Panc1 (cell line): ENCODE measurements at regions not wholly inside any gene's neighbourhood (a gene's known extent, or its start where the extent isn't known, plus 50 kb on each side); places are given as distances from the start of the nearest gene placed in this dataset.

ENCODE experiments used
- ATAC-seq: fragments of 200-7000 bp; cut with Tn5 transposase; 2 replicates; pipeline ENCODE4 v1.9.1; 2020; ENCODE audit warnings: mild to moderate bottlenecking, moderate library complexity
- BruUV-seq: library from RNA; stranded (reverse); fragments of 400-500 nt; replicated peaks from 2 replicates; lab custom pipeline; 2021; lab: Mats Ljungman, UMichigan
- CTCF ChIA-PET: fragments of 300-600 bp; sonication (Branson Sonifier 250); formaldehyde crosslinking; loops from one replicate; lab custom pipeline; 2022; ENCODE audit warnings: antibody characterized with exemption; lab: Charles Lee
- POLR2A ChIA-PET: fragments of 300-600 bp; sonication (Branson Sonifier 250); formaldehyde crosslinking; loops from one replicate; lab custom pipeline; 2022; ENCODE audit warnings: antibody characterized with exemption; lab: Charles Lee
- DNase-seq: peaks from one replicate; pipeline ENCODE4 v3.0.0-alpha.2; 2010; ENCODE audit warnings: low read depth, low spot score
- H3K27ac ChIP-seq: 2 replicates; pipeline ENCODE4 v1.5.1; 2011; ENCODE audit warnings: mild to moderate bottlenecking, low read length, inconsistent platforms
- H3K27me3 ChIP-seq: fragments of 200-500 bp; sonication (Bioruptor generic); 2 replicates; pipeline ENCODE4 v1.6.0; 2014; ENCODE audit warnings: low read length, inconsistent platforms; ENCODE audit not compliant: control insufficient read depth, insufficient read depth
- H3K36me3 ChIP-seq: fragments of 200-500 bp; sonication (Bioruptor generic); 2 replicates; pipeline ENCODE4 v1.5.1; 2014; ENCODE audit warnings: inconsistent platforms, mild to moderate bottlenecking, low read length, moderate library complexity; ENCODE audit not compliant: control insufficient read depth, insufficient read depth
- H3K4me1 ChIP-seq: 2 replicates; pipeline ENCODE4 v1.5.1; 2011; ENCODE audit warnings: inconsistent platforms, mild to moderate bottlenecking, low read length, moderate library complexity; ENCODE audit not compliant: control insufficient read depth, insufficient read depth
- H3K4me3 ChIP-seq, 2 experiments: 2 replicates each; pipeline ENCODE4 v1.5.1; 2011 to 2012; ENCODE audit warnings: low read depth in 2 of 2, low read length in 2 of 2, mild to moderate bottlenecking in 2 of 2, inconsistent platforms in 1 of 2, moderate library complexity in 1 of 2
- H3K9me3 ChIP-seq: fragments of 200-500 bp; sonication (Bioruptor generic); 2 replicates; pipeline ENCODE4 v1.5.1; 2014; ENCODE audit warnings: low read depth, mild to moderate bottlenecking, inconsistent platforms, low read length, moderate library complexity; ENCODE audit not compliant: control insufficient read depth, insufficient read depth
- POLR2AphosphoS5 ChIP-seq: IDR thresholded peaks from 2 replicates; pipeline ENCODE4 v1.6.1; 2012; ENCODE audit warnings: mild to moderate bottlenecking, low read depth, low read length, moderate library complexity
- SIN3A ChIP-seq: IDR thresholded peaks from 2 replicates; pipeline ENCODE4 v1.6.1; 2012; ENCODE audit warnings: low read depth, mild to moderate bottlenecking, low read length, moderate library complexity, borderline replicate concordance; ENCODE audit not compliant: insufficient read depth
- TCF7L2 ChIP-seq: IDR thresholded peaks from 2 replicates; pipeline ENCODE4 v1.6.1; 2011; ENCODE audit warnings: mild to moderate bottlenecking, low read depth, low read length, inconsistent platforms
- in situ Hi-C: cut with HindIII; loops from 2 replicates; pipeline ENCODE4 v1.10.0; 2016; ENCODE audit warnings: low sequenced_read_pairs, low pct_unique_long_range_greater_than_20kb
- intact Hi-C: fragments of 100-400 bp; cut with micrococcal nuclease; formaldehyde crosslinking; loops from one replicate; pipeline ENCODE4 v1.10.0; 2022; ENCODE audit not compliant: unreplicated experiment
- TF ChIP-seq, protein P1 (sequence below), 2 experiments: IDR thresholded peaks; 2 replicates each; pipeline ENCODE4 v1.6.1; 2011 to 2012; ENCODE audit warnings: low read depth in 2 of 2, control low read depth in 1 of 2, low read length in 1 of 2, mild to moderate bottlenecking in 1 of 2, moderate library complexity in 1 of 2; ENCODE audit not compliant: insufficient read depth in 1 of 2
- TF ChIP-seq, protein P2 (sequence below): fragments of 450-650 bp; IDR thresholded peaks from 2 replicates; pipeline ENCODE4 v1.5.1; 2017; ENCODE audit warnings: mild to moderate bottlenecking

- Histone ChIP-seq H3K4me3 (no peak overlapping the region), H3K36me3 (no peaks in the 10 kb centered on the region), H3K4me1 (no peaks in the 10 kb centered on the region), H3K27me3 (no peaks in the 10 kb centered on the region), H3K9me3 (no peaks in the 10 kb centered on the region), H3K27ac (no peak overlapping the region)
- intact Hi-C loops (no loop called here), in situ Hi-C loops (no loop called here)
- no peak for DNase-seq
- ATAC-seq = no peak
- CTCF ChIA-PET = no interaction called here
- POLR2A ChIA-PET = no interaction called here
- no peak for TF ChIP-seq SIN3A
- TF ChIP-seq, protein P1, sequence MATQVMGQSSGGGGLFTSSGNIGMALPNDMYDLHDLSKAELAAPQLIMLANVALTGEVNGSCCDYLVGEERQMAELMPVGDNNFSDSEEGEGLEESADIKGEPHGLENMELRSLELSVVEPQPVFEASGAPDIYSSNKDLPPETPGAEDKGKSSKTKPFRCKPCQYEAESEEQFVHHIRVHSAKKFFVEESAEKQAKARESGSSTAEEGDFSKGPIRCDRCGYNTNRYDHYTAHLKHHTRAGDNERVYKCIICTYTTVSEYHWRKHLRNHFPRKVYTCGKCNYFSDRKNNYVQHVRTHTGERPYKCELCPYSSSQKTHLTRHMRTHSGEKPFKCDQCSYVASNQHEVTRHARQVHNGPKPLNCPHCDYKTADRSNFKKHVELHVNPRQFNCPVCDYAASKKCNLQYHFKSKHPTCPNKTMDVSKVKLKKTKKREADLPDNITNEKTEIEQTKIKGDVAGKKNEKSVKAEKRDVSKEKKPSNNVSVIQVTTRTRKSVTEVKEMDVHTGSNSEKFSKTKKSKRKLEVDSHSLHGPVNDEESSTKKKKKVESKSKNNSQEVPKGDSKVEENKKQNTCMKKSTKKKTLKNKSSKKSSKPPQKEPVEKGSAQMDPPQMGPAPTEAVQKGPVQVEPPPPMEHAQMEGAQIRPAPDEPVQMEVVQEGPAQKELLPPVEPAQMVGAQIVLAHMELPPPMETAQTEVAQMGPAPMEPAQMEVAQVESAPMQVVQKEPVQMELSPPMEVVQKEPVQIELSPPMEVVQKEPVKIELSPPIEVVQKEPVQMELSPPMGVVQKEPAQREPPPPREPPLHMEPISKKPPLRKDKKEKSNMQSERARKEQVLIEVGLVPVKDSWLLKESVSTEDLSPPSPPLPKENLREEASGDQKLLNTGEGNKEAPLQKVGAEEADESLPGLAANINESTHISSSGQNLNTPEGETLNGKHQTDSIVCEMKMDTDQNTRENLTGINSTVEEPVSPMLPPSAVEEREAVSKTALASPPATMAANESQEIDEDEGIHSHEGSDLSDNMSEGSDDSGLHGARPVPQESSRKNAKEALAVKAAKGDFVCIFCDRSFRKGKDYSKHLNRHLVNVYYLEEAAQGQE (IDR thresholded peaks at IDR 0.05; ENCODE audit: insufficient read depth in 1 of 2, low read depth in 2 of 2, low read length in 1 of 2) = no peak
- TF ChIP-seq POLR2AphosphoS5 = no peak
- no peak for TF ChIP-seq TCF7L2
- TF ChIP-seq, protein P2, sequence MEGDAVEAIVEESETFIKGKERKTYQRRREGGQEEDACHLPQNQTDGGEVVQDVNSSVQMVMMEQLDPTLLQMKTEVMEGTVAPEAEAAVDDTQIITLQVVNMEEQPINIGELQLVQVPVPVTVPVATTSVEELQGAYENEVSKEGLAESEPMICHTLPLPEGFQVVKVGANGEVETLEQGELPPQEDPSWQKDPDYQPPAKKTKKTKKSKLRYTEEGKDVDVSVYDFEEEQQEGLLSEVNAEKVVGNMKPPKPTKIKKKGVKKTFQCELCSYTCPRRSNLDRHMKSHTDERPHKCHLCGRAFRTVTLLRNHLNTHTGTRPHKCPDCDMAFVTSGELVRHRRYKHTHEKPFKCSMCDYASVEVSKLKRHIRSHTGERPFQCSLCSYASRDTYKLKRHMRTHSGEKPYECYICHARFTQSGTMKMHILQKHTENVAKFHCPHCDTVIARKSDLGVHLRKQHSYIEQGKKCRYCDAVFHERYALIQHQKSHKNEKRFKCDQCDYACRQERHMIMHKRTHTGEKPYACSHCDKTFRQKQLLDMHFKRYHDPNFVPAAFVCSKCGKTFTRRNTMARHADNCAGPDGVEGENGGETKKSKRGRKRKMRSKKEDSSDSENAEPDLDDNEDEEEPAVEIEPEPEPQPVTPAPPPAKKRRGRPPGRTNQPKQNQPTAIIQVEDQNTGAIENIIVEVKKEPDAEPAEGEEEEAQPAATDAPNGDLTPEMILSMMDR = no peak
- no TSS peak for BruUV-seq
Observed at GRCh38 chr5:6049662-6050061, 328.7 kb downstream of the MED10 start.

GRCh38 chr5:6048746-6049145, 329.6 kb downstream of the MED10 start:
- Histone ChIP-seq H3K9me3 (no peaks in the 10 kb centered on the region), H3K36me3 (no peaks in the 10 kb centered on the region), H3K27me3 (no peaks in the 10 kb centered on the region), H3K4me3 (no peak overlapping the region), H3K27ac (no peak overlapping the region), H3K4me1 (no peaks in the 10 kb centered on the region)
- TF ChIP-seq, protein P1 (IDR thresholded peaks at IDR 0.05; ENCODE audit: insufficient read depth in 1 of 2, low read depth in 2 of 2, low read length in 1 of 2) = no peak
- TF ChIP-seq, protein P2 = no peak
- no peak for TF ChIP-seq TCF7L2
- TF ChIP-seq SIN3A = no peak
- TF ChIP-seq POLR2AphosphoS5 = no peak
- DNase-seq = no peak
- ChIA-PET POLR2A (no interaction called here), CTCF (no interaction called here)
- no TSS peak for BruUV-seq
- in situ Hi-C loops = no loop called here
- no peak for ATAC-seq
- intact Hi-C loops = no loop called here
